ENCODE measurements at regions not wholly inside any gene's neighbourhood (a gene's known extent, or its start where the extent isn't known, plus 50 kb on each side); places are given as distances from the start of the nearest gene placed in this dataset.

DNA sequence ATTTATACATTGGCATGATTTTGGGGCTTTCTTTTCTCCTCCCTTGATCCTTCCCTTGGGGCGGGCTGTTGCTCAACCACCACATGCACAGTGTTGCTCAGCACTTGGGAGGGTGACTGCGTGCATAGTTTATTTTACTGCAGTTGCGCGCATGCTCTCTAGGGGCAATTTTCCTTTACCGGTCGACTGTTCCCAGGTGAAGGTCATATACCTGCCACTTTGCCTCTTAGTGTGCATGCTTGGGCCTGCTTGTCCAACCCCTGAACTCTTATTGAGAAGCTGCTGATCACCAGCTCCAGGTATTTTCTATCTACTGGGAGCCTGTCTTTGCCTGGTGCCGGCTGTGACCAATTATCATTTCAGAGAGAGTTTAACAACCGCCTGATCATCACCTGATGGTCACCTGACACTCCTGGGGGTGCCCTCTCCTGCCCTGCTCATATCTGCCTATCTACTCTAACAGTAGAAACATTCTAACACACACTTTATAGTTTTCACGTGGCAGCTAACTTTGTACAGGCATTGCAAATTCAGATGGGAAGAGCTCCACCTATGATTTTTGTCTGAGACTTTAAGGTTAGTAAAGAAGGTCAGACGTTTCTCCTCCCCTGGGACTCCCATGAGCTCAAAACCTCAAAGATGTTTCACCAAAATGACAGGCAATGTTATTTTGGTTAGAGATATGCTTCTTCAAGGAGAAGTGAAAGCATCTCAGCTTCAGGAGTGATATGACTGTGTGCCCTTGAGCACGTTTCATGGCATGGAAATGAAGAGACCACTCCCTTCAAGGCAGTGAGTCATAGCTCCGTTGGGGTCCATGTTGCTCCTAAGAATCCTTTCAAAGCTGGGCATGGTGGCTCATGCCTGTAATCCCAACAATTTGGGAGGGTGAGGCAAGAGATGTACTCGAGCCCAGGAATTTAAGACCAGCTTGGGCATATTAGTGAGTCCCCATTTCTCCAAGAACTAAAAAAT is 227.5 kb upstream of the MYLIP start:
- no peak for DNase-seq (ENCODE audit: low read depth in 1 of 2, low spot score in 1 of 2)
- 34% methylated on average over 12 of the region's 13 CpGs for WGBS (ENCODE audit: missing lambda C conversion rate)
- H3K9me3 ChIP-seq = no peaks in the 10 kb centered on the region
- H3K27ac ChIP-seq = no peak overlapping the region
- ATAC-seq = no peak
- no peaks in the 10 kb centered on the region for H3K4me1 ChIP-seq
- FAIRE-seq = no peak
- H3K4me3 ChIP-seq = no peak overlapping the region
- H3K4me2 ChIP-seq = no peak overlapping the region
- CTCF ChIA-PET = no interaction called here
- TF ChIP-seq NPAS2 (CRISPR knock-in tag; IDR thresholded peaks at IDR 0.05; ENCODE audit: borderline replicate concordance) (no peak), POLR2A (IDR thresholded peaks at IDR 0.05; ENCODE audit: low read length) (no peak), HEYL (CRISPR knock-in tag; IDR thresholded peaks at IDR 0.05) (no peak), ZSCAN20 (CRISPR knock-in tag; IDR thresholded peaks at IDR 0.05) (no peak)
- TF ChIP-seq, protein P1, sequence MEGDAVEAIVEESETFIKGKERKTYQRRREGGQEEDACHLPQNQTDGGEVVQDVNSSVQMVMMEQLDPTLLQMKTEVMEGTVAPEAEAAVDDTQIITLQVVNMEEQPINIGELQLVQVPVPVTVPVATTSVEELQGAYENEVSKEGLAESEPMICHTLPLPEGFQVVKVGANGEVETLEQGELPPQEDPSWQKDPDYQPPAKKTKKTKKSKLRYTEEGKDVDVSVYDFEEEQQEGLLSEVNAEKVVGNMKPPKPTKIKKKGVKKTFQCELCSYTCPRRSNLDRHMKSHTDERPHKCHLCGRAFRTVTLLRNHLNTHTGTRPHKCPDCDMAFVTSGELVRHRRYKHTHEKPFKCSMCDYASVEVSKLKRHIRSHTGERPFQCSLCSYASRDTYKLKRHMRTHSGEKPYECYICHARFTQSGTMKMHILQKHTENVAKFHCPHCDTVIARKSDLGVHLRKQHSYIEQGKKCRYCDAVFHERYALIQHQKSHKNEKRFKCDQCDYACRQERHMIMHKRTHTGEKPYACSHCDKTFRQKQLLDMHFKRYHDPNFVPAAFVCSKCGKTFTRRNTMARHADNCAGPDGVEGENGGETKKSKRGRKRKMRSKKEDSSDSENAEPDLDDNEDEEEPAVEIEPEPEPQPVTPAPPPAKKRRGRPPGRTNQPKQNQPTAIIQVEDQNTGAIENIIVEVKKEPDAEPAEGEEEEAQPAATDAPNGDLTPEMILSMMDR (IDR thresholded peaks at IDR 0.05) = no peak
- TF ChIP-seq, protein P2, sequence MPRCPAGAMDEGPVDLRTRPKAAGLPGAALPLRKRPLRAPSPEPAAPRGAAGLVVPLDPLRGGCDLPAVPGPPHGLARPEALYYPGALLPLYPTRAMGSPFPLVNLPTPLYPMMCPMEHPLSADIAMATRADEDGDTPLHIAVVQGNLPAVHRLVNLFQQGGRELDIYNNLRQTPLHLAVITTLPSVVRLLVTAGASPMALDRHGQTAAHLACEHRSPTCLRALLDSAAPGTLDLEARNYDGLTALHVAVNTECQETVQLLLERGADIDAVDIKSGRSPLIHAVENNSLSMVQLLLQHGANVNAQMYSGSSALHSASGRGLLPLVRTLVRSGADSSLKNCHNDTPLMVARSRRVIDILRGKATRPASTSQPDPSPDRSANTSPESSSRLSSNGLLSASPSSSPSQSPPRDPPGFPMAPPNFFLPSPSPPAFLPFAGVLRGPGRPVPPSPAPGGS (IDR thresholded peaks at IDR 0.05) = no peak
- TF ChIP-seq, protein P3, sequence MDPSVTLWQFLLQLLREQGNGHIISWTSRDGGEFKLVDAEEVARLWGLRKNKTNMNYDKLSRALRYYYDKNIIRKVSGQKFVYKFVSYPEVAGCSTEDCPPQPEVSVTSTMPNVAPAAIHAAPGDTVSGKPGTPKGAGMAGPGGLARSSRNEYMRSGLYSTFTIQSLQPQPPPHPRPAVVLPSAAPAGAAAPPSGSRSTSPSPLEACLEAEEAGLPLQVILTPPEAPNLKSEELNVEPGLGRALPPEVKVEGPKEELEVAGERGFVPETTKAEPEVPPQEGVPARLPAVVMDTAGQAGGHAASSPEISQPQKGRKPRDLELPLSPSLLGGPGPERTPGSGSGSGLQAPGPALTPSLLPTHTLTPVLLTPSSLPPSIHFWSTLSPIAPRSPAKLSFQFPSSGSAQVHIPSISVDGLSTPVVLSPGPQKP (IDR thresholded peaks at IDR 0.05; ENCODE audit: low read depth, low read length) = no peak
- POLR2A ChIA-PET = no interaction called here

DNA sequence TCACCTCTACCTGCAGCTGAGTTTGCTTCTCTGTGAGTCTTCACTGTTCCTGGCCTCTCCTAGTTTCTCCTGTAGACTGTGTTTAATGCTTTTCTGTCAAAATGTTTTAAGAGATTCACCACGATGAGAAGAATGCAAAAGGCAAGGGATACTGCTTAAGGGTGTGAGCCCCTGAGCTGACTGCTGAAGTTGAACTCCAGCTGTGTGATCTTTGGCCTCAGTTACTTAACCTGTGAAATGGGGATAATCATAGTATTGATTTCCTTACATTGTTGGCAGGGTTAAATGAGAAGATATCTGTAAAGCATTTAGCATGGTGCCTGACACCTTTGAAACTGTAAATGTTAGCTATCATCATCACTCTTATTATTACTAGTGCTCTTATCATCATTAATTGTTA is 230.2 kb upstream of the MYLIP start:
- DNase-seq (ENCODE audit: low read depth in 1 of 2, low spot score in 1 of 2) (no peak), ATAC-seq (no peak), FAIRE-seq (no peak)
- no peak overlapping the region for H3K4me2 ChIP-seq
- no peak overlapping the region for H3K4me3 ChIP-seq
- ChIA-PET CTCF (no interaction called here), POLR2A (no interaction called here)
- WGBS (ENCODE audit: missing lambda C conversion rate) = 0% methylated on average over 1 of the region's 1 CpG
- H3K27ac ChIP-seq = no peak overlapping the region
- TF ChIP-seq NR3C1 (IDR thresholded peaks at IDR 0.05) (no peak), HOXB5 (CRISPR knock-in tag; IDR thresholded peaks at IDR 0.05) (no peak), FOXS1 (CRISPR knock-in tag; IDR thresholded peaks at IDR 0.05) (no peak), ZC3H11A (IDR thresholded peaks at IDR 0.05) (no peak)
- H3K9me3 ChIP-seq = no peaks in the 10 kb centered on the region
- H3K4me1 ChIP-seq = no peaks in the 10 kb centered on the region

DNA sequence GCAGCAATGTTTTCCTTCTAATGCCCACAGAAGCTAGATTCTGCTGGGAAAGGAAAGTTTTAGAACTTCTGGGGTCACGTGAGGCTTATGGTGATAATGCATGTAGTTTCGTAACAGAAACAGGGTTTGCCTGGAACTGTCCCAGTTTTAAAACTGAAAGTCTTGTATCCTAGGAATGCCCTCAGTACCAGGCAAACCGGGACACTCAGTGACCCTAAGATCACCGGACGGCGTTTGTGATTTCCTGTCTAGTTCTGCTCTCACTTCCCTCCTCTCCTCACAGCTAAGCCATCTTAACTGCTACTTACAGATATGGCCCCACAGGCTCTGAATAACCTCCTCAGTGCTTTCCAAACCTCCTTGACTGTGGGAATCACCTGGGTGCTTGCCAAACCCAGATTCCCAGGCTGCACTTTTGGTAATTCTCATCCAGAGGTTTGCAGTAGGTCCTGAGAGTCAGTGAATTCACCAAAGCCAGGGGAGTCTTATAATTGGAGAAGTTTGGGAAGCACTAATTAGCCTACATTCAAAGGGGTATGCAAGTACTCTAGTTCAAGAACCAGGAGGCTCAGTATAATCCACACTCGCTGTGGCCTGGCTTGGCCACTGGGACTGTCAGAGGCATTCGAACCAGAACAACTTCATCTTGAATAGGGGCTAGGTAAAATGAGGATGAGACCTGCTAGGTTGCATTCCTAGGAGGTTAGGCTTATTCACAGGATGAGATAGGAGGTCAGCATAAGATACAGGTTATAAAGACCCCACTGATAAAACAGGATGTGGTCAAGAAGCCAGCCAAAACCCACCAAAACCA is 231.6 kb upstream of the MYLIP start:
- POLR2A ChIA-PET = no interaction called here

More for the DNA sequence above, 231.6 kb upstream of the MYLIP start:
- CTCF ChIA-PET = no interaction called here
- WGBS (ENCODE audit: missing lambda C conversion rate) = 52% methylated on average over 8 of the region's 8 CpGs
- no peak for TF ChIP-seq ZFP36 (IDR thresholded peaks at IDR 0.05; ENCODE audit: borderline replicate concordance, partially characterized antibody)
- no peak for TF ChIP-seq ZSCAN20 (CRISPR knock-in tag; IDR thresholded peaks at IDR 0.05)
- no peak for TF ChIP-seq ESRRA (IDR thresholded peaks at IDR 0.05; ENCODE audit: borderline replicate concordance, low read length)
- no peak for TF ChIP-seq NR3C1 (IDR thresholded peaks at IDR 0.05)
- no peak for TF ChIP-seq POLR2AphosphoS2 (conservative IDR thresholded peaks at IDR 0.05; ENCODE audit: low read length)
- TF ChIP-seq, protein P4, sequence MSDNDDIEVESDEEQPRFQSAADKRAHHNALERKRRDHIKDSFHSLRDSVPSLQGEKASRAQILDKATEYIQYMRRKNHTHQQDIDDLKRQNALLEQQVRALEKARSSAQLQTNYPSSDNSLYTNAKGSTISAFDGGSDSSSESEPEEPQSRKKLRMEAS (IDR thresholded peaks at IDR 0.05) = no peak
- TF ChIP-seq, protein P5, sequence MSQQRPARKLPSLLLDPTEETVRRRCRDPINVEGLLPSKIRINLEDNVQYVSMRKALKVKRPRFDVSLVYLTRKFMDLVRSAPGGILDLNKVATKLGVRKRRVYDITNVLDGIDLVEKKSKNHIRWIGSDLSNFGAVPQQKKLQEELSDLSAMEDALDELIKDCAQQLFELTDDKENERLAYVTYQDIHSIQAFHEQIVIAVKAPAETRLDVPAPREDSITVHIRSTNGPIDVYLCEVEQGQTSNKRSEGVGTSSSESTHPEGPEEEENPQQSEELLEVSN (IDR thresholded peaks at IDR 0.05; ENCODE audit: borderline replicate concordance, low read depth) = no peak
- no peak for TF ChIP-seq TP53 (CRISPR knock-in tag; IDR thresholded peaks at IDR 0.05)
- no peak for TF ChIP-seq CEBPB (IDR thresholded peaks at IDR 0.05)
- TF ChIP-seq, protein P6, sequence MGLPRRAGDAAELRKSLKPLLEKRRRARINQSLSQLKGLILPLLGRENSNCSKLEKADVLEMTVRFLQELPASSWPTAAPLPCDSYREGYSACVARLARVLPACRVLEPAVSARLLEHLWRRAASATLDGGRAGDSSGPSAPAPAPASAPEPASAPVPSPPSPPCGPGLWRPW (IDR thresholded peaks at IDR 0.05) = no peak
- TF ChIP-seq EHF (CRISPR knock-in tag; IDR thresholded peaks at IDR 0.05) = no peak
- TF ChIP-seq KDM1A (IDR thresholded peaks at IDR 0.05; ENCODE audit: low read depth) = no peak
- TF ChIP-seq FOXS1 (CRISPR knock-in tag; IDR thresholded peaks at IDR 0.05) = no peak
- TF ChIP-seq CBX8 (IDR thresholded peaks at IDR 0.05) = no peak
- TF ChIP-seq BHLHE40 (IDR thresholded peaks at IDR 0.05; ENCODE audit: low read depth, low read length) = no peak
- no peak for TF ChIP-seq RARB (CRISPR knock-in tag; IDR thresholded peaks at IDR 0.05)
- TF ChIP-seq NFE2L2 (conservative IDR thresholded peaks at IDR 0.05; ENCODE audit: low read length) = no peak
- no peak for TF ChIP-seq FOSB (CRISPR knock-in tag; IDR thresholded peaks at IDR 0.05)
- no peak for TF ChIP-seq HDAC2 (IDR thresholded peaks at IDR 0.05)
- no peak for ATAC-seq
- H3K9me3 ChIP-seq = no peaks in the 10 kb centered on the region; the same call in 2 of the 3 replicates
- H3K4me1 ChIP-seq = no peaks in the 10 kb centered on the region
- no peak for DNase-seq (ENCODE audit: low read depth in 1 of 2, low spot score in 1 of 2)
- H3K27ac ChIP-seq = no peak overlapping the region
- no peak overlapping the region for H3K4me2 ChIP-seq
- no peak for FAIRE-seq
- H3K4me3 ChIP-seq = no peak overlapping the region

Data from A549 (cell line).